HG02571 (cell line): ENCODE measurements at regions not wholly inside any gene's neighbourhood (a gene's known extent, or its start where the extent isn't known, plus 50 kb on each side); places are given as distances from the start of the nearest gene placed in this dataset.

Source experiments
- ATAC-seq: cut with Tn5 transposase; IDR thresholded peaks from one replicate; pipeline ENCODE4 v1.9.1; 2021; ENCODE audit warnings: mild to moderate bottlenecking, moderate library complexity; ENCODE audit not compliant: unreplicated experiment

- ATAC-seq, result no peak
Measured at GRCh38 chr2:16466133-16466820, 199.4 kb downstream of the CYRIA start.

GRCh38 chr2:16464641-16465040 is 201.0 kb downstream of the CYRIA start:
- no peak for ATAC-seq

DNA sequence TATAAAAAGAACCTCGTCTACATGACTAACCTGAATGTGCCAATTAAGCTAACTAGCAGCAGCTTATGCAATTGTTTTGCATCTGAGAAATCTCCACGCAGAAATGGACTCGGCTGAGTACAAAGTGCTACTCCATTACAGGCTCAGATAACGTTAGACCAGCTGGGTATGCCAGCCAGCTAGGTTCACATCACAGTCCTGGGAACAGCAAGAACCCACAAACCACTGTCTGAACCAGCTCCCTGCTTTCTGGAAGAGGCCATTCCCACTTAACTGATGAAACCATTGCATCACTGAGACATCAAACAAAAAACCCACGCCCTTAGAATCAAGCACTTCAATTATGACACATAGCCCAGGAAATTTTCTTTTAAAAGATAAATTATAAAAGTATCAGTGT is 202.7 kb downstream of the CYRIA start:
- no peak for ATAC-seq

DNA sequence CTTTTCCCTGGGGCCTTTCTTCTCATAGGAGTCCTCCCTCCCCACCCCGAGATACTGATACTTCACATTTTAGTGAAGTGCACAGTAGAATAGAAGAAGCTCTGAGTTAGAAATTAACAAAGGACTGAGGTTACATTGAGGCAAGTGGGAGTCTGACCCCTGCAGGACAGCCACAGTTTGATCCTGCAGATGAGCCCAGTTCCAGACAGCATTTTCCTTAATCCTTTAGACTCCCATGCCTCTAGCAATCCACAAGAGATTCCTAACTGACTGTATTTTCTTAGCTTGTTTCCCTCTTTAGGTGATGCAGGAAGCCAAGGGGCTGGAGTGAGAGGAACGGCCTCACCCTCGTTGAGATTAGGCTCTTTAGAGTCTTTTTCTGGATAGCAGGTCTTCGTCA is 204.0 kb downstream of the CYRIA start:
- no peak for ATAC-seq

GRCh38 chr2:16459606-16460005 is 206.0 kb downstream of the CYRIA start:
- no peak for ATAC-seq

DNA sequence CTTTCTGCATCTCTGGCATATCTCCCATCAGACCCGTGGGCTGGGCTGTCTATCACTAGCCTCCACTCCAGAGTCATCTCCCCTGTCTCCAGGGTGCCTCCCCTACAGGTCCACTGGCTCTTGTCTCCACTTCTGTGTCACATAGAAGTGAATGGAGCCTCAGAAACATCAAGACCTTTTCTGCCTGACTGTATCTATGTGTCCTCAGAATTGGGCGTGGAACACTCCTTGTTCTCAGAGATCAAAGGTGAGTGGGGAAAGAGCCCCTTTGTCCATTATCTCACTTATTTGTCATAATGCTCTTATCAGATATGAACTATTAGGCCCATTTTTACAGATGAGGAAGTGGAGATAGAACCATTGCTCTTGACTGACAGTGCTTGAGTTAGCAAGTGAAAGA is 211.0 kb downstream of the CYRIA start:
- no peak for ATAC-seq

DNA sequence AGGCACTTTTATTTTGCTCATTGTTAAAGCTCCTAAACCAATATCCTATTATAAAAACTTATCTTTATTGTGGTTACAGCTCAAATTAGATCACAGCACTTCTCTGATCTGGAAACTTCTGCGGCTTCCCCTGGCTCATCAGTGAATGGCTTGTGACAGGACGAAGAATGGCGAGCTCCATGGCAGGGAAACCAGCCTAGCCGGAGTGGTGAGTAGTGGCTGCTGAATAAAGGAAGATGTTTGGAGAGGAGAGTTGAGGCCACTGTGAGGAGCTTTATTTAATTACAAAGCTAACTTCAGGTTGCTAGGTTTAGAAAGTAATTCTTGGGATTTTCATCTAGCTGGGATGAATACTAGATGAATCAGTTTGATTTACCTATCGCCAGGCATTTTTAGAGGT is 213.5 kb downstream of the CYRIA start:
- no peak for ATAC-seq

GRCh38 chr2:16446706-16447105 is 218.9 kb downstream of the CYRIA start:
- no peak for ATAC-seq

GRCh38 chr2:16442971-16443370 is 222.7 kb downstream of the CYRIA start:
- no peak for ATAC-seq

DNA sequence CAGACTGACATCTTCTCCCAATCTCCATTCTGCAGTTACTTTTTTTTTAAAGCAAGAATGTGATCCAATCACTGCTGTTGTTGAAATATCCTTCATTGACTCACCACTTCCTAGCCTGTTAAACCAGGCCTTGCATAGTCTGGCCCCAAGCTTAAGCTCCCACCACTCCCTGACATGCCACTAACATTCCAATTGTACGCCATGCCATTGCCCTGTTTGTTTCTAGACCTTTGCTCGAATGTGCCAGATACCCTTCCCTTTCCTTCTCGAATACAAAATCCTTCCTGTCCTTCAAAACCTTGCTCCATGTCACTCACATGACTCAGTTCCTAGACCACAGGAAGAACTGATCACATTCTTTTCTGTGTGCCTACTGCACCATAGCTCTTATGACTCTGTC is 224.2 kb downstream of the CYRIA start:
- no peak for ATAC-seq

- ATAC-seq, result no peak
Measured at GRCh38 chr2:16440898-16441297, 224.7 kb downstream of the CYRIA start.

DNA sequence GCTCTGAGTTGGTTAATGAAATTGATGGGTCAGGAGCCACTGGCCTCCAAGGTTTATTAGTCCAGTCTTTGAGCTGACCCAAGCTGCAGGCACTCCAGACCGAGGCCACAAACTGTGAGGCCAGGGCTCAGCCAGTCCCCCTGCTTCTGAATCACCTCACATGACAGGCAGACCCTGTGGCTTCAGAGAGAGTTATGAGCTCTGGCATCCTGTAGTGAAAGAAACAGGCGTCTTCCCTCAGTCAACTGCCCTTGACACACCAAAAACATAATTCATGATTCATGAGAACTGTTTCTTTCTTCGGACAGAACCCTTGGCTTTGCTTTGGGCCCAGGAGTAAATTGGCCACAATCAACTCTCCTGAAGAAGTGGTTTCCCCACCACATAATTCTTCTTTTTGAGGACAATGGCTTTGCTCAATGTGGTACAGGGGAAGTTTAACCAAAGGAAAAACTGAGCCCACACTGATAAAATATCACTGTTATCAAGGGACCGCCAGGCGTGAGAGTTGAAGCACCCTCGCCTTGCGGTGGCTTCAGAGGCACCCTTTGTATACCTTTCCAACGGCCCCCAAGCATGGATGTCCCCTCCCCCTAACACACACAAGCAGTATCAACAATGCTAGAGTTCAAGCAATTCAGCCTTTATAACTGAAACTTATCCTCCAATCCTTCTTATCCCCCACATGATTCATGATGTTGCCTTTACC is 226.9 kb downstream of the CYRIA start:
- ATAC-seq, result no peak

- ATAC-seq, result no peak
Measured at GRCh38 chr2:16437189-16437588, 228.4 kb downstream of the CYRIA start.

DNA sequence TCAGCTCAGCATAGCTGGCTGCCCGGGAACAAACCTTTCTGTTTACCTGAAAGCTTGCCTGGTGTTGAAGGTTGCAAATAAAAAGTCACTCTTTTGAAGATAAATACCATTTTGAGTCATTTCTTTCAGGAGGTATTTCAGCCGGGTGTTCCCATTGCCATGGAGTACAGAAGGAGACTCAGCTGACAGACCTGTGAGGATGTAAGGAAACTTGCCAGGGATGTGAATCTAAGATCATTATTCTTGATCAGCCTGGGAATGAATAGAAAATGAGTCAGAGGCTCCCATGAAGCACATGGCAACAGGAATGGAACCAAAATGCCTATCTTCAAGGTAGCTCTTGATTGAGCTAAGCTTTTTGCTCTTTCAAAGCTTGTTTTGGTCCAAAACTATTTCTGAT is 231.2 kb downstream of the CYRIA start:
- ATAC-seq, result no peak

DNA sequence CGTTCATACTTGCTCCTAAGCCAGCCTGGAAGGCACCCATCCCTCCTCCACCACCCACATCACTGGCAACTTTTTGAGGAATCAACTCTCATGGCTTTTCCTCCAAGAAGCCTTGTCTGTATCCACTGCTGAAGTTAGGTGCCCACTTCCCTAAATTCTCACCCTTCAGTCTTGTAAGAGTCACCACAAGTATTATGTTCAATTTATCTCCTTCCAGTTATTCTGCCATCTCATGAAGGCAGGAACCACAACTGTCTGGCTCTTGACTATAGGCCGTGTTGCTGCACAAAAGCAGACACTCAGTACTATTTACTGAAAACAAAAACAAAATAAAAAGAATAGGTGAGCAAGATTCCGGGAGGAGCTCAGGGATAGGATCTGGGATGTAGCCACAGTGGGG is 234.8 kb downstream of the CYRIA start:
- no peak for ATAC-seq

DNA sequence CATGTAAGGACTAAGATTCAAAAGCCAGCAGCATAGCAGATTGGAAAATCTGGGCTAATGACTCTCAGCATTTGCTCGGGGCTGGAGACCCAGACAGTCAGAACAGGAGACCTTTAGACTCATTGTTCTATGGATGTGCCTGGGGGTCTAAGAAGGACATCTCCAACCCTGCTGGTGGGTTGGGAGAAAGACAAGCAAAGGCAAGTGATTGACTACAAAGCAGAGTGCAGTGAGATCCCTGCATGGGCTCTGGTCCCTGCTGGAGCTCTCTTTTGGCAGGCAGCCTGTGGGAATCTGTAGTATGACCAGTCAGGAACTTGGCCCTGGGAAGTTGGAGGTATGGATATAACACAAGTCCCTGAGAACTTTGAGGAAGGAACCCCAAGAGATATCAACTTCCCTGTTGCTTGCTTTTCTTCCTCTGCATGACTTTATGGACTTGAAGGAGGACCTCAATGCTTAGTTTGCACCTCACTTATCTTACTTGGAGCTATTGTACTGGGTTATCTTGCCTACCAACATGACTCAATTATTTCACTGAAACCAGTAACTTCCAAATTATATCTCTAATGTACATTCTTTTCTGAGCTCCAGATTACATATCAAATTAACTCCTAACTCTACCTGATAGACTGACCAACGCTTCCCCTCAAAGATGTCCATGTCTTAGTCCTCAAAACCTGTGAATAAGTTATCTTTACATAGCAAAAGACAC is 236.0 kb downstream of the CYRIA start:
- no peak for ATAC-seq

DNA sequence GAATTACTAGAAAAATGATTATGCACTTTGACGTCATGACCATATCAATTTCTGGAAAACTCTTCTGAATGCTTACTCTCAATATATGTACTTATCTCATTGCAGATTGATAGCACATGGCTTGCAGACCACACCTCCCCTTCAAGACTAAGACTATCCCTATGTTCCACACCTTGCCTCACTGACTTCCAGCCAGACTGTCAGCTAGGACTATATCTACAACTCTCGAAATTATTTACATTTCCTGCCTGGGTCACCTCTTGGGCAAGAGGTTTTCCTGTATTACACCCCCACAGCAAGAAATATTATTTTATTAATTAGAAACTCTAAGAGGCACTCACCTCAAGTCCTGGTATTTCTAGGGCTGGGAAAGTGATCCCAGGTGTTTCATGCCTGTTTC is 236.6 kb downstream of the CYRIA start:
- ATAC-seq, result no peak

DNA sequence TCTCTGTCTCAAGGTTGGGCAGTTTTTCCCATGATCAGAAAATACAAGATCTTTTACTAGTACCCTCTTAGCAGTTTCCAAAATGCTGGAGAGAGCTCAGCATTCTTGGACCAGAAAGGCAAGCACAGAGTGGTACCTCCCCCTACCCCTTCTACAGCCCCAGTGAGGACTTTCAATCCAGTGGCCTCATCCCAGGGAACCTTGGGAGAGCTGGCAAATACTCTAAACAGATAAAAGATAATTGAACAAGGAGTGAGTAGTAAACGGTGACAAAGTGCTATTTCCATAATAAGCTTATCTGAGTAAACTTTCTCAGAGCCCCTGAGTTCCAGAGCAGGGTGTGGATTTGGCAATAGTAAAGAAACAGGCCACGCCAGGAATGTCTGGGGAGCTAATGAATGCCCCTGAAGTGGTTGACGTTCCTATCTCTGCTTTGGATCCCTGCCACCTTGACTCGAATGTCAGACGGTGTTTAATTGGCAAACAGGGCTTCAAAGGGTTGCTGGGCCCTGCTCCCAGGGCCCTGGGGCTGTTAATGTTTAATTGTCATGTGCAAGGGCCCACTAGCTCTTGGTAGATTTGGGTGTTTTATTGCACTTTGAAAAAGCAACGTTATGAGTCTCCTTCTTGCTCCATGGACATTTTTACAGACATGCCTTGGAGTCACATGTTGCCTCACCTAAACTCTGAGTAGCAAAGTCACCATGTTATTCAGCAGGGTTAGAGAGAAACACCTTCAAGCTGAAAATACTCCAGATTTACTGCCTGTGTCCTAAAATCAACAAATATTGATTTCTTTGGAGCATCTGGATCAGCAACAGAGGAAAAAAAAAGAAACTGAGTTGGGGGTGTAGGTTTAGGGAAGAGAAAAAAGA is 239.9 kb downstream of the CYRIA start:
- ATAC-seq, result no peak

DNA sequence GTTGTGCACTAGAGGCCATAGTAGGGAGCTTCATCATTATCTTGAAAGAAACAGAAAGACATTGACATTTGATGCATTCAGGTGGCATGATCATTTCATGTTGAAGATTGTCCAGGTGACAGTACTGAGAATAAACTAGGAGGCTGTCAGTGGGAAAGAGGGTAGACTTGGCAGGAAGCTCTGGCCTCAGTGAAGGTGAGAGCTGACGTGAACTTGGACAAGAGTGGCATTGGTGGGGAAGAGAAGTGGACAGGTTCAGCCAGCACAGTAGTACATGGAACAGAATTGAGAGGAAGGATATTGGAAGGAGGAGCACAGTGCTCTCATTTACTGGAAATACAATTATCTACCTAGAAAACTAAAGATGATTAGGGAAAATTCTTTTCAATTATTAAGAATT is 245.2 kb downstream of the CYRIA start:
- no peak for ATAC-seq

DNA sequence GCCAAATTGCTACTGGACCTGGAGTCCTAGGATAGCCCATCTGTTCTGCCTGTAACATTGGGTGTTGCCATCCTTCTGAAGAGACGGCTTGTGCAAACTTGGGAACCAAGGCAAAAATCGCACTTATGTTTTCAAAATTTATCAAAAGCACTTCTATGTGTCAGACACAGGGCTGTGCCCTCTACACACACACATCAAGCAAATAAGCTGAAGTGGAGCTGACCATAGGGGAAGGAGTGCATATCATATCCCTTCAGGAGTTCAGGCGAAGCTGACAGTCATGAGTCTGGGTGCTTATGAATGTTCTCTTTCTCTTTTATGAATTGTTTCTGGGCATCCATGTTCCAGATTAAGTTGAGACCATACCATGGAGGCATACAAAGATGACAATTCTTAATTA is 247.9 kb downstream of the CYRIA start:
- no peak for ATAC-seq

GRCh38 chr2:16416651-16417050 is 249.0 kb downstream of the CYRIA start:
- ATAC-seq, result no peak
